HG02759 (cell line): ENCODE measurements at regions not wholly inside any gene's neighbourhood (a gene's known extent, or its start where the extent isn't known, plus 50 kb on each side); places are given as distances from the start of the nearest gene placed in this dataset.
"Not testable (repeated sequence)": the region's sequence is repeated elsewhere in the genome, so short reads cannot be mapped to it uniquely, and the experiment has no call there.

Experiments
- ATAC-seq: cut with Tn5 transposase; IDR thresholded peaks from one replicate; pipeline ENCODE4 v1.9.1; 2021; ENCODE audit warnings: mild to moderate bottlenecking, moderate library complexity; ENCODE audit not compliant: unreplicated experiment

GRCh38 chr11:97487387-97487786, 1097.6 kb downstream of the JRKL start:
- no peak for ATAC-seq

- no peak for ATAC-seq
Observed at GRCh38 chr11:97498891-97499290, 1109.1 kb downstream of the JRKL start.

- ATAC-seq: no peak
Observed at GRCh38 chr11:97502201-97502600, 1112.4 kb downstream of the JRKL start.

GRCh38 chr11:97506076-97506759, 1116.4 kb downstream of the JRKL start:
- no peak for ATAC-seq

- ATAC-seq: no peak
Observed at GRCh38 chr11:97514446-97514845, 1124.6 kb downstream of the JRKL start.

- ATAC-seq: no peak
Observed at GRCh38 chr11:97516688-97517087, 1126.9 kb downstream of the JRKL start.

- no peak for ATAC-seq
Observed at GRCh38 chr11:97525273-97525672, 1135.5 kb downstream of the JRKL start.

- ATAC-seq: no peak
Observed at GRCh38 chr11:97537407-97538150, 1147.8 kb downstream of the JRKL start.

- no peak for ATAC-seq
Observed at GRCh38 chr11:97544431-97544830, 1154.6 kb downstream of the JRKL start.

GRCh38 chr11:97548280-97548679, 1158.5 kb downstream of the JRKL start:
- ATAC-seq: no peak

GRCh38 chr11:97557399-97557798, 1167.6 kb downstream of the JRKL start:
- ATAC-seq: no peak

GRCh38 chr11:97567801-97568200, 1178.0 kb downstream of the JRKL start:
- ATAC-seq: no peak

GRCh38 chr11:97570636-97571035, 1180.8 kb downstream of the JRKL start:
- no peak for ATAC-seq

- ATAC-seq: not testable (repeated sequence)
Observed at GRCh38 chr11:97573771-97574170, 1184.0 kb downstream of the JRKL start.

- no peak for ATAC-seq
Observed at GRCh38 chr11:97574976-97575665, 1185.3 kb downstream of the JRKL start.

- ATAC-seq: no peak
Observed at GRCh38 chr11:97607291-97608000, 1217.6 kb downstream of the JRKL start.

GRCh38 chr11:97610000-97610399, 1220.2 kb downstream of the JRKL start:
- ATAC-seq: no peak

GRCh38 chr11:97610854-97611253, 1221.0 kb downstream of the JRKL start:
- no peak for ATAC-seq

- no peak for ATAC-seq
Observed at GRCh38 chr11:97611345-97611744, 1221.5 kb downstream of the JRKL start.

GRCh38 chr11:97614606-97615005, 1224.8 kb downstream of the JRKL start:
- no peak for ATAC-seq

- ATAC-seq: no peak
Observed at GRCh38 chr11:97615546-97615945, 1225.7 kb downstream of the JRKL start.
